Activated CD4-positive, alpha-beta T cell treated with anti-CD3 and anti-CD28 coated beads, Interleukin-2, amount 50 U/mL, for 24 hours (primary cell): ENCODE measurements at regions not wholly inside any gene's neighbourhood (a gene's known extent, or its start where the extent isn't known, plus 50 kb on each side); places are given as distances from the start of the nearest gene placed in this dataset.

Source experiments
- DNase-seq, 2 donors: peaks; one replicate each; pipeline ENCODE4 v3.0.0-alpha.2; 2020; ENCODE audit warnings: low read depth in 1 of 2, low spot score in 1 of 2

DNA sequence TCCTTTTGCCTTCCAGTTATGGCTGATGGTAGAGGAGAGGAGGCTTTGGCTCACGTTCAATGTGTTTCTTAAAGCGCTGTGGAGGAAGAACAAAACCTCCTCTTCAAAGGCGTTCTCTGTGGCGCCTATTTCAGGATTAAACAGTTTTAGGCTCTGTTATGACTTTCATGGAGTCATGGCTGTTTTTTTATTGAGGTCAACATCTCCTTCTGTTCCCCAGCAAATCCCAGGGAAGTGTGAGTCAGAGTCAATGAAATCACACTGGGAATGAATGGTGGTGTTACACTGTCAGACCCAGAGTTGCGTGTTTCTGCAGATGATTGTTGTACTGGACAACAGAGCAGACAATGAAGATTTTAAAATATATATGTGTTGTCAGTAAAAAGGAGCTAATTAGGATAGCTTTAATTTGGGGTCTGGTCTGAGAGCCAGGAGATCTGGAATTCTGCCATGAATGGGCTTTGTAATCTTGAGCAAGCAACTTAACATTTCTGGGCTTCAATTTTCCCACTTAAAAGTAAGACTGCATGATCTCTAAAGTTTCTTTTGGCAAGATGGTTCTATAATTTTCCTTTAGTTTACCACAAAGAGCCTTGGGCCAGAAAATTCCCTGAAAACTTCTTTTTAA is 240.7 kb downstream of the CSNK1G3 start:
- DNase-seq, result no peak

DNA sequence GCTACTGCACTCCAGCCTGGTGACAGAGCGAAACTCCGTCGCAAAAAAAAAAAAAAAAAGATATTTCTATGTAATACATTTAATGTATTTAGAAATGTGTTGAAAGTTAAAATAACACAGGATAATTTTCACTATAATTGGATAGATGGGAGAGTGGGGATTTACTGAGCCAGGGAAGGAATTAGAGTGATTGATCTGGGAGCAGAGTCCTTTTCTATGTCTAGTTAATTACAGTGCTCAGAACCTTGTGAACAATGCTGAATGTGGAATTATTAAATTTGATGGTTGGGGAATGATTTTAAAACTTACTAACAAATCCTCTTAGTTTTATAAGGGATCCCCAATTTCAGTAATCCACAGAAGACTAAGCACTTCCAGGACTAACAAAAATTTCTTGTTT is 239.7 kb downstream of the CSNK1G3 start:
- no peak for DNase-seq

DNA sequence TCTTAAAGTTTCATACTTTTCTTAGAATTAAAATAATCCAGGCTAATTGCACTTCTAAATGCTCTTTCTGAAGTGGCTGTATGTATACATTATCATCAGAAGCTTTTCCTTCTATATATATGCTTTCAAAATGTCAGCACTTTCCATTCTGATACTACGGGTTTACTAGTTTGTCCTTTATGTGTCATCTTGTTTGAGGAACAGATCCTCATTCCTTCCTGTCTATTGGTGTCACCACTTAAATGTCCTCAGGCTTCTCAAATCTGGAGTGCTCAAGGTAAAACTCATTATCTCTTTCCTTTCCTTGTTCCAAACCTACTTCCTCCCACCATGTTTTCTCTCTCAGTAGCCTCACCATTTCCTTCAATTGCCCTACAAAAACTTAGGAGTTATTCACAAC is 236.3 kb downstream of the CSNK1G3 start:
- no peak for DNase-seq

DNA sequence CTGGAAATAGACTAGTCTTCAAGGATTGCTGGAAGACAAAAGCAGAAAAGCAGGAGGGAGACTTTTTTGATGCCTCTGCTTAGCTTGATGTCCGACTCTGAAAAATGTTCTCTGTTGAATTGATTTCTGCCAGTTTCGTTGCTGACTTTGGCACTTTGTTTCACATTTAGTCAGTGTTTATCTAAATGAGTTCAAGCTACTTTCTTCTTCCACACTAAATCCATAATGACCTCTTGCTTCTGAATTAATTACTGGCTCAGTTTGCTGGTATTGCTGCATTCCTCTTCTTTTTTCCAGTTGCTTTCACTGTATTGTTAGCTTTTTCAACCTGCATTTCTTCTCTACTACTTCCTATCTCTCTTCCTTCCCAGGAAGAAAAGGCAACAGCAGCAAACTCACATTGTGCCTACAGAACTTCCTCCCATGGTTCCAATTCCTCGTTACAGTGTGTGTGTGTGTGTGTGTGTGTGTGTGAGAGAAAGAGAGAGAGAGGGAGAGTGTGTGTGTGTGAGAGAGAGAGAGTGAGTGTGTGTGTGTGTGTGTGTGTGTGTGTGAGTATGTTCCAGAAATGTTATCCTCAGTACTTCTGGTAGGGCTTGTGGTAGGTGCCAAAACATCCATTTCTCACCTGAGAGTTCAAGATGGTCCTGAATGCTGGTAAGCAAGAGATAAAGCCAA is 234.8 kb downstream of the CSNK1G3 start:
- DNase-seq, result no peak

DNA sequence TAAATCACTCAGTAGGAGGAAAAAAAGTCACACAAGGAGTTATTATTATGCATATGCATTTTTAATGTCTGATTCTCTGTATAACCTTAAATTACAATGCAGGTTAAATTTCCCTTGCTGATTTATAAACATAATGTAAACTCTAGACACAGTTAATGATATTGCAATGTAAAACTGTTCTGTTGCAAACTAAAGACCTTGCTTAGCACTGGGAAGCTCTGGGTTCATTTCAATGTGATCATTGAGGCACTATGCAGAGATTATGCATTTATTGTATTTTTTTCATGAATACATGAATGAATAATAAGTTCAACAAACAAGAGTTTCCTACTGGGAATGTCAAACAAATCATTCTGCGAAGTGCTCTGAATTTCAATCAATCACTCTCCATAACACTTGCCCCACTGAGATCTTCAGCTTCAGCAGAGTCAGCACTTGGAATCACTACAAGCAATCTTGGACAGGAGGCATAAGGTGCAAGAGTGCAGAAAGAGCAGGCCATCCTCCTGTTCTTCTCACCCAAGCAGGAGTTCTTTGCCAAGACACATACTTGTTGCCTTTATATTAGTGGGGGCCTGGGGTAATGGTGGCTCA is 232.1 kb downstream of the CSNK1G3 start:
- no peak for DNase-seq

DNA sequence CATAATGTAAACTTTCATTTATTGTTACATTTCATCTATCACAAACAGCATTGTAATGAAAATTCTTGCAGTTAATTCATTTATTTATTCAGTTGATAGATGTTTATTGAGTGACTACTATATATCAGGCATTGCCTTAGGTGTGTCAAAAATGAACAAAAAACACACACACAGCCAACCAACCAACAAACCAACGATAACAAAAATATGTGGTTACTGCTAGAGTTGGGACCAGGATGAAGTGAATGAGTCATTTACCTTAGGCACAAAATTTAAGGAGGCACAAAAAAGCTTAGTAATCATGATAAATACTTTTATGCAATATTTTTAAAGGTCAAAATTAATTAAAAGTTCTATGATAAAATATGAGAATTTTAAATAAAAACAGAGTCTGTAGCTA is 223.4 kb downstream of the CSNK1G3 start:
- no peak for DNase-seq

DNA sequence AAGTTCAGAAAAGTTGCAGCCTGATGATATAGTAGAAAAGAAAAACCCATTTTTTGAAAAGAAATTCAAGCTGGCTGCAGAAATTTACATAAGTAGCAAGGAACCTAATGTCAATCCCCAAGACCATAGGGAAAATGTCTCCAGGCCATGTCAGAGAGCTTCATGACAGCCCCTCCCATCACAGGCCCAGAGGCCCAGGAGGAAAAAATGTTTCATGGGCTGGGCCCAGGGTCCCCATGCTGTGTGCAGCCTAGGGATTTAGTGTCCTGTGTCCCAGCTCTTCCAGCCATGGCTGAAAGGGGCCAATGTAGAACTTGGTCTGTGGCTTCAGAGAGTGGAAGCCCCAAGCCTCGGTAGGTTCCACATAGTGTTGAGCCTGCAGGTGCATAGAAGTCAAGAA is 220.3 kb downstream of the CSNK1G3 start:
- DNase-seq, result no peak

DNA sequence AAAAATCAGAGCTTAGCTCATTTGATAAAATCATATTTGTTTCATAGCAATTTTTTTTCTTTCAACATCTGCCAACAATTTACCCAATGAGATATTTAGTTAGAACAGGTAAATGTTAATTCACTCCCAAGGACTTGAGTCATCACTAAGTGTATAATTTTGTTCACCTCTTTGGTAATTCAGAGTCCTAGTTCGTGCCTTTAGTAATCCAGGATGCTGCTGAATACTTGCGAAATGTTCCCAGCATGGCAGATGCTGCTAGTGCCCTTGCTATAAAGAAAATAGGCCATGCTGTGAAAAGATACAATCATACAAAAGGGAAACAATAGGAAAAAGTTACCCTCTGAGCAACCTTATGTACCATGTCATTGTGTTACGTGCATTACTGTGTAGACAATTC is 210.5 kb downstream of the CSNK1G3 start:
- no peak for DNase-seq

DNA sequence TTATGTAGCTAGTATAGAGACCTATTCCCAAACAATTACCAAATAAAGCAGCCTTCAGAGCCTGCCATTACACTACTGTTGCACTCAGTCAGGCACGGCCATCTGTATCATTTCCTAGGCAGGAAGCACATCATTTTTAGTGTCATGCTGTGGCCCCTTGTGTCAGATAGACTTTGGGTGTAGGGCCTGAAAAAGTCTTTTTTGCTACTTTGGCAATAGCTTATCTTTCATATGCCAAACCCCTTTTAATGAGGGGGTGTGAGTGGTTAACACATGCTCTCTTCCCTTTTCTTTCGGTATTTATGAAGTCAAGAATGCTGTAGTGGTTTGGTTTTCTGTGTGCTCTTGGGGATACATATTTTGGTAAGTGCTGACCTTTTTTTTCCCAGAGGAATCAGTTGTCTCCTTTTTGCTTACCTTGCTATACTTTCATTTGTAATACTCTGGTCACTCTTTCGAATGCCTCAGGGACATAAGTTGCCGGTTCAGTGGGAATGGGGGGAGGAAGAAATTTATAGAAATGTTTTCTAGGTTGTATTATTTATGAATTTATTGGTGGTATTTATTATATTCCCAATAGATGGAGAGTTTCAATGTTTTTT is 209.8 kb downstream of the CSNK1G3 start:
- no peak for DNase-seq

DNA sequence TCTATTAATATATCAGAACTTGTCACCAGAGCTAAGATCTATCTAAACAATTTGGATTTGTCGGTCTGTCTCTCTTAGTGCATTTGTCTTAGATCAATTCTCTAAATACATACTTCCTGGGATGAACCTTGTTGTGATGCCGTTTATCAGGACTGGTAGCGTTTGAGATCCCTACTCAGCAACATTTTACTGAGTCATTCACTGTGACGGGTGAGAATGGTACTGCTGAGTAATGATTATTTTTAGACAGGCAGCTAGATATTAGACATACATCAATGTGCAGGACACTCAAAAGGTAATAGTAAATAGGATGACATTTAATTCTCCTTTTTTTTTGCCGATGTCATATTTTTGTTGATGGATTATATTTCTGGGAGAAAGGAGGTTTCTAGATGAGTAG is 209.0 kb downstream of the CSNK1G3 start:
- no peak for DNase-seq

DNA sequence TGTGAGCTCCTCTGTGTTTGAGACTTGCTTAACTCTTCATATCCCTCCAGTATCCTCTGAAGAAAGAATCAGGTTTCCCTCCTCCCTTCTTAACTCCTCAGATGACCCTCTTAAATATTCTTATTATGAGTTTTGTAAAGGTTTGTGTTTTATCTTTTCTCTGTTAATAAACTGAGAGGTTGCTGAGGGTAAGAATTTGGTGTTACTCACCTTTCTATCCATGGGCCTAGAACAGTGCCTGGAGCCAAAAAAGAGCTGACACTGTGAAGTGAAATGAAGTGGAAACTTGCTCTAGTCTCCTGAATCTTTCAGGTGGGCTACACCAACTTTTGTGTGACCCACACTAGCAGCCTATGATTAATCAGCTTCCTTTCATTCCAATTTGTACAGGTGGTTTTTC is 208.4 kb downstream of the CSNK1G3 start:
- no peak for DNase-seq

DNA sequence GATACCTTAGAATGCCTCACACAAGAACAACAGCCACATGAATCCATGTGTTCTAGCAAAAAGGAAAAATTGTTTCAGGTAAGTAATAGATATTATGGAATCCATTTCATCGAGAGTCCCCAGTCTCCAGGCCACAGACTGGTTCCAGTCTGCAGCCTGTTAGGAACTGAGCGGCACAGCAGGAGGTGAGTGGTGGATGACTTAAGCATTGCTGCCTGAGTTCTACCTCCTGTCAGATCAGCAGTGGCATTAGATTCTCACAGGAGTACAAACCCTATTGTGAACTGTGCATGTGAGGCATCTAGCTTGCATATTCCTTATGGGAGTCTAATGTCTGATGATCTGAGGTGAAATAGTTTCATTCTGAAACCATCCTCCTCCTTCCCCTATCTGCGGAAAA is 207.0 kb downstream of the CSNK1G3 start:
- DNase-seq, result no peak

DNA sequence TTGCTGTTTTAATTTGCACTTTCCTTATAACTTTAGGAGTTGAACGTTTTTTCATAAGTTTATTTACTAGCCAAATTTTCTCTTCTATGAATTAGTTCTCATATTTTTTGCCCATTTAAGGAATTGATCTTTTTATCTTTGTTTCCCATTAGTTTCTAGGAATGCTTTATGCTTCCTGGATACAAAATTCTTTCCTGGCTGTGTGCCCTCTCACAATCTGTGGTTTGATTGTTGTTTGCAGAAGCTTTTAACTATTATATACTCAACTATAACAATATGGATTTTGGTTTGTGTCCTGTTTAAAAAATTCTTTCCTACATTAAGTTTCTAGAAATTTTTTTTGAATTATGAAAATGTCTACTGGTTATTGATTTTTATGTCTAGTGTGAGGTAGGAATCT is 206.3 kb downstream of the CSNK1G3 start:
- no peak for DNase-seq

DNA sequence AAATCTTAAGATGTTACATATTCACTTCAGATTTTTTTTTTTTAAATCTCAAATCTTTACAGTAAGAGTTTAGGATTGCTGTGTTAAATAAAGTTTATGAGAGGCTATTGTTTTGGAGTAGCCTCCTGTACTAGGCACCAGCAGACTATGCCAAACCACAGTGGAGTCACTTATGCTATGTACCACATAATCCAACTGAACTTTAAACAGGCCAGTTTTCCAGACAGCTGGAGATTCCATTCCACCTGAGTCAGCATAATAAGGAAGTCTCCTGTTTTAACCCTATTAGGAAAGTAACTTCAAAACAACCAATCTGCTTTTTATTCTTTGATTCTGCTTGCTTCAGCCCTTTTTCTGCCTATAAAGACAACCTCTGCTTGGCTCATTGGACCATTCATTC is 205.2 kb downstream of the CSNK1G3 start:
- DNase-seq, result no peak

DNA sequence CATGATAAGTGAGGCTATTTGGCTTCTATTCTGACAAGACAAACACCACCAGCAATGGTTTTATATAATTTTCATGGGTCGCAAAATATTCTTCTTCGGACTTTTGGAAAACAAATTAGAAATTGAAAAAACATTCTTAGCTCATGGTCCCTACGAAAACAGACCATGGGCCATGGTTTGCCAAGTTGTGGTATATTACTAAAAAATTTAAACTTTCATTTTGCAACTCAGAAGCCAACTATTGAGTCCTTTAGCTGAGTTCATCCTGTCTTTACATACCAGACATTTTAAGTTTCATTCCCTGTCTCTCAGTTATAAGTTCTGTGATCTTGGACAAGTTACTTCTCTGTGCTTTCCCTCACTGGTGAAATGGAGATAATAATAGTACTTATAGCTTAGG is 198.1 kb downstream of the CSNK1G3 start:
- no peak for DNase-seq

DNA sequence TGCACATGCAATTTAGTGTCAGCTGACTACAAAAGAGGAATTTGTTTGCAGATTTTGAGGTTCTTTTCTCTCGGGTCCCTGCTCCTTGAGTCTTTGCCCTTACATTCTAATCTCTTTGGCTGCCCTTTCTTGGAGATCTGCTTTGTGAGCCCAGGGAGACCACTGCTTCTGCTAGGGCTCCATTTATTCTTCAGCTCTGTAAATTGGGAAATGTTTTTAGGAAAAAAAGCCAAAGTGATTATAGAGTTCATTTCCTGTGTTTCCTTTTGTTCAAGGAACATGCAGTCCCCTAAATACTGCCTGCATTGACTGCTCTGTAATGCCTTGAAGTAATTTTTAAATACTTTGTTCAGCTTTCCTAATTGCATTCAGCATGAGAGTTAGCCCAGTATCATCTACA is 197.4 kb downstream of the CSNK1G3 start:
- no peak for DNase-seq

DNA sequence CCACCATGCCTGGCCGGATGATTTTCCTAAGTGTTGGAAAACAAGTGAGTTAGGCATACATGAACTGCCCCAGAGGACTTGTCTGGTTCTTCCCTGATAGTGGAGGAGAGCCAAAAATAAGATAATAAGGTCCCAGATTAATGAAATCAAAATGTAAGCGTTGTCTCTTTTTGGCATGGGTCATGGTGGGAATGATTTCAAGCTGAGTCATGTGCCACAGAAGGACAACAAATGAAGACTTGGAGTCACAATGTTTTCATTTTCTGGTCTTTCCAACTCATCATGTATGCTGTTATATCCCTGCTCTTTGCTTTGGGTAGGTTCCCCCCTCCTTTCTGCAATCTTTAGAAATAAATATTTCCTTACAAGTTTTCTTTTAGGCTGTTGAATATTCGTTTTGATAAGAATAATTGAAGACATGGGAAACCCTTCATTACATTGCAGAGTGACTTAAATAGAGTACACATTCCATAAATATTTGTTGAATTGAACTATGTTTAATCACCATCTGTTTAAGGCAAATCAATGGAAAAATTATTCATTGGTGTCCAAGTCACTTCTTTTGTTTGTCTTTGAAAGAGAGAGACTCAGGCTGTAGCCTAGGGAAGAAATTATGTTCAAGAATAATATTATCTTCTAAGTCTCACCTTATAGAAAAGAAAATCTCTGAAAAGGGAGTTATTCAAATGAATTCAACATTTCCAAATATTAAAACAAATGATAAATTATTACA is 196.3 kb downstream of the CSNK1G3 start:
- no peak for DNase-seq

DNA sequence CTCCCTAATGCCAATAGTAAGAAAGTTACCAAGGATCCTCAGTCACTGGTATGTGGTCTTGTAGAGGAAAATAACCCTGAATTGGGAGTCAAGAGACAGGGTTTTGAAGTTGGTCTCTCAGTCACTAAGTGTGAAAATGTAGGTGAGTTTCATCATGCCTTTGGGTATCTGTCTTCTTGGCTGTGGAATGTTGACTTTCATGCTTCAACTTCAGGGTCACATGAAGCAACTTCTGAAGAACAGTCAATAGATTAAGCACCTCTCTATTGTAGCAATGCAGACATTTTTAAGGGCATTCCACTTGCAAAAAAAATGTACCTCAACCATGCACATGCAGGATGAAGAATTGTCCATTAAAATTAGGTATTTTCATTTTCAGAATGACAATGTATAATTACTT is 194.6 kb downstream of the CSNK1G3 start:
- DNase-seq, result no peak

DNA sequence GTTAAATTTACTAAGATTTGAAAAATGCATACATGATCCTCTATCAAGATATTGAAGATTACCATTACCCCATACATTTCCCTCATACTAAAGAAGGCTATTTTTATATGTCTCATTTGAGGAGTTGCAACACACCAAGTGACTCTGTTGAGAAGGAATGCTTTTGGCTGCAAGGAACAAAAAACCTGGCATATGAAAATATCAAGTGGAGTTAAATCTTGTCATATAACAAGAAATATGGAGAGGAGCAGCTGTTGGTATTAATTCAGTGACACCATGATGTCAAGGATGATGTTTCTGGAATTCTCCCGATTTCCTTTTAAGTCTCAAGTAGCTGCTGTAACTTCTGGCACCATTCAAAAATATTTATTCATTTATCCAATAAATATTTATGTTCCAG is 193.8 kb downstream of the CSNK1G3 start:
- DNase-seq, result no peak

DNA sequence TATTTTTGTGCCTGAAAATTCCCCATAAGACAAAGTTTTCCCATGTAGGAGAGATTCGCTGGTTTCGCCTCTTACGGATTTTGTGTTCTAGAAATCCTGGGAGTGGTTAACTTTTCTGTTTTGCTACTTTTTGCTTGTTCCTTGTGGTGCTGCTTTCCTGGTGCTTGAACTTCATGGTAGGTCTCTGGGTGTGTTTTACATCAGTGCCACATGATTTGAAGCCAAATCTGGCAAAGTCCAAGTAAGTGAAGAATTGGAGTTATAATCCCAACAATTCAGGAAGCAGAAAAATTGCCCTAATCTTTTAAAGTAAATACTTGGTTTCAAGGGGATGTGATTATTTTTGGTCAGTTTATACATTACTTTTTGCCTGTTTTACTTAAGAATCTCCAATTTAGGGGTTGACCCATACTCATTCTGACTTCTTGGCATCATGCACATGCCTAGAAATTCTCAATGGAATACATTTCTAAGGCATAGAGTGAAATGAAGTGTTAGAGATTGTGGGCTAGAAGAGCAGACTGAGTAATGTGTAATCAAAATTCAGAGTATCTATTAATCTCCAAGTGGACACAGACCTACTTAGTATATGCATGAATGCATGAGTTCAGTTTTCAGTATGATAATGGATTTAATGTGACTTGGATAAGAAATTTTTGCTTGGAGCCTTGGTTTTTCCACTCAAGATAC is 189.7 kb downstream of the CSNK1G3 start:
- DNase-seq, result no peak

DNA sequence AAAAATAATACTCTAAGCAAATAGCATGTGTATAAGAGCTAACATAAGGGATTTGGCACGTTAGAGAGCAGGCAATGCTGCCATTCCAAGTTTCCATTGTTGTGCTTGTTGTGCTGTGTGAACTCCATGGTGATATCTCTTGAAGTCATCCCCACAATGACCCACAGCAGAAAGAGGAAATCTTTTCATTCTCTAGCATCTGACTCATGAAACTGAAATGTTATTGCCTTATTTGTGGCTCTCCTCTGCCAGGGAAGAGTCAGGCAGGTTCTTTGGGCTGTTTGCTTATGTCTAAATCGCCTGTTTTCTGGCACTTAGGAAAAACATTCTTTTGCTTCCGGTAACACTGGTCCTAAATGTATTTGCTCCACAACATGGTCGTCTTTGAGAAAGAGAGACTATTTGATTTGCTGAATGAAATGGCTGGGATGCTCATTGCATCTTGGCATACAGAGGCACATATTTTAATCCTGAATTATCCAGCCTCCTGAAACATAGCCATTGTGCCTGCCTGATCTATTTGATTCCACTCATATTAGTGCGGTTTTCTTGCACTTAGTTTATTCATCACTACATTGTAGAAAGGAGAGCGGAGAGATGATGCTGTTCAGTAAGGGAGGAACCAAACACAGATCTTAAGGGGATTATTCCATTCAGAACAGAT is 188.8 kb downstream of the CSNK1G3 start:
- DNase-seq, result no peak
